ENCODE measurements at regions not wholly inside any gene's neighbourhood (a gene's known extent, or its start where the extent isn't known, plus 50 kb on each side); places are given as distances from the start of the nearest gene placed in this dataset.

DNA sequence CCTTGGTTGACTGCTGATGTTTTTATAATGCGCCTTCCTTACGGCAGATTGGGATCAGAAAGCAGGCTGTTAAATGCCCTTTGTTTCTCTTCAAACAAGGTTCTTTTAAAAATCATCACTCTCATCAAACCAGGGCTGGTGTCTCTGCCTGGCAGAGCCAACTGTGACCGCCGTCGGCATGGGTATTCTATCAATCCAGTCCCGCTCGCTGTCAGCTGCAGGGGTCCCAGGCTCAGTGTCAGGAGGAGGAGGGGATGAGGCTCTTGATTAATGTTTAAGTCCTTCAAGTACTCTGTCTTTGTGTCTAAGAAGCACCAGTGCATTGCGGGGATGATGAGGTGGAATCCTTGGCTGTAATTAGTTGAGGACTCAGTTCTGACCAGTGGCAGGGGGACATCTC is 348.1 kb downstream of the RNF144A start:
- Histone ChIP-seq H3K27me3 (no peaks in the 10 kb centered on the region), H3K27ac (no peak overlapping the region), H3K4me1 (no peaks in the 10 kb centered on the region), H3K9me3 (no peaks in the 10 kb centered on the region), H3K36me3 (no peaks in the 10 kb centered on the region), H3K4me3 (no peak overlapping the region)
- DNase-seq (no peak), ATAC-seq (no peak)
- intact Hi-C loops (cut with DNase I; ENCODE audit: low total_unique reads), result no loop called here
- TF ChIP-seq, protein P1, sequence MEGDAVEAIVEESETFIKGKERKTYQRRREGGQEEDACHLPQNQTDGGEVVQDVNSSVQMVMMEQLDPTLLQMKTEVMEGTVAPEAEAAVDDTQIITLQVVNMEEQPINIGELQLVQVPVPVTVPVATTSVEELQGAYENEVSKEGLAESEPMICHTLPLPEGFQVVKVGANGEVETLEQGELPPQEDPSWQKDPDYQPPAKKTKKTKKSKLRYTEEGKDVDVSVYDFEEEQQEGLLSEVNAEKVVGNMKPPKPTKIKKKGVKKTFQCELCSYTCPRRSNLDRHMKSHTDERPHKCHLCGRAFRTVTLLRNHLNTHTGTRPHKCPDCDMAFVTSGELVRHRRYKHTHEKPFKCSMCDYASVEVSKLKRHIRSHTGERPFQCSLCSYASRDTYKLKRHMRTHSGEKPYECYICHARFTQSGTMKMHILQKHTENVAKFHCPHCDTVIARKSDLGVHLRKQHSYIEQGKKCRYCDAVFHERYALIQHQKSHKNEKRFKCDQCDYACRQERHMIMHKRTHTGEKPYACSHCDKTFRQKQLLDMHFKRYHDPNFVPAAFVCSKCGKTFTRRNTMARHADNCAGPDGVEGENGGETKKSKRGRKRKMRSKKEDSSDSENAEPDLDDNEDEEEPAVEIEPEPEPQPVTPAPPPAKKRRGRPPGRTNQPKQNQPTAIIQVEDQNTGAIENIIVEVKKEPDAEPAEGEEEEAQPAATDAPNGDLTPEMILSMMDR (IDR thresholded peaks at IDR 0.05 in 4 of 5, conservative IDR thresholded peaks at IDR 0.05 in 1 of 5), result no peak
- in situ Hi-C loops (cut with MboI; ENCODE audit: low sequenced_read_pairs in 4 of 4), result no loop called here

DNA sequence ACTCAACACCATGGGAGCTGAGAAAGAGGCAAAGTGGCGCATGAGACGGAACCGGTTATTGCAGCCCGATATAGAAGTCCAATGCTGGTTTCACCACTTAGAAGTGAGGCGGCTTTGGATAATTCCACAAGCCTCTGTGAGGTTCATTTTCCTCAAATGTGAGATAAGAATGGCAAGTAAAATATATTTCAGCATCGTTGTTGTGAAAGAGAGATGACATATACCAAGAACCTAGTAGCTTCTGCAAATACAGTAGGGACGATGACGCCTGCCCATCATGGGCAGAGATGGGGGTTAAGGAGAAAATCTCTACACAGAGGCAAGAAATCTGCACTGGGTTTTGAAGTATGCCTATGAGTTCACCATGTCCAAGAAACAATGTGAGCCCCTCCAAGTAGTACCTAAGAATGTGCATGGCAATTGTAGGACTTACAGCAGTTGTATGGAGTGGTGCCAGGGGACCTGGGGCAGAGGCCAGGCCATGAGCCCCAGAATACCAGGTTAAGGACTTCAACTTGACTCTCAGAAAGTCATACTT is 352.0 kb downstream of the RNF144A start:
- Histone ChIP-seq H3K9me3 (no peaks in the 10 kb centered on the region), H3K36me3 (no peaks in the 10 kb centered on the region), H3K4me1 (no peaks in the 10 kb centered on the region), H3K27me3 (no peaks in the 10 kb centered on the region), H3K4me3 (no peak overlapping the region), H3K27ac (no peak overlapping the region)
- no peak for DNase-seq
- intact Hi-C loops (cut with DNase I; ENCODE audit: low total_unique reads), result no loop called here
- no peak for TF ChIP-seq POLR2A (IDR thresholded peaks at IDR 0.05)
- TF ChIP-seq, protein P1 (IDR thresholded peaks at IDR 0.05 in 4 of 5, conservative IDR thresholded peaks at IDR 0.05 in 1 of 5), result no peak
- in situ Hi-C loops (cut with MboI; ENCODE audit: low sequenced_read_pairs in 4 of 4), result no loop called here
- no peak for ATAC-seq

DNA sequence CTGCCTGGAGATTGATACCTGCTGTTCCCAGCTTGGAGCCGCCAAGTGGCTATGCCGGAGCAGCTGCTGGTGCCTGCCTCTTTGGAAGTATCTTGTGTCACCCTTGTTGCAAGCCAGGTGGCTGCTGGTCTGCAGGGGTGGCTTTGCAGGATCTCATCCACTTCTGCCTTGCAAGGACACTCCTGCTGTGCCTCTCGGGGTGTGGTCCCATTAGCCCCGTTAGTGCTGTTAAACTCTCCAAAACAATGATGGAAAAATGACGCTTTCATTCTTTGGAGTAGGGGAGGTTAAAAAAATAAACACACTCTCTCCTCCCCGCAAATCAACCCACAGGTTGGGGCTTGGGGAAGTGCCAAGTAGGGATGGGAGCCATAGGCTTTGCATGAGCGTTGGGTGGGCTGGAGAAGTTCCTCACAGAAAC is 352.8 kb downstream of the RNF144A start:
- H3K27ac ChIP-seq, result no peak overlapping the region
- no peaks in the 10 kb centered on the region for H3K9me3 ChIP-seq
- no peaks in the 10 kb centered on the region for H3K27me3 ChIP-seq
- no peak overlapping the region for H3K4me3 ChIP-seq
- in situ Hi-C loops (cut with MboI; ENCODE audit: low sequenced_read_pairs in 4 of 4) (no loop called here), intact Hi-C loops (cut with DNase I; ENCODE audit: low total_unique reads) (no loop called here)
- H3K36me3 ChIP-seq, result no peaks in the 10 kb centered on the region
- no peak for ATAC-seq
- no peak for TF ChIP-seq POLR2A (IDR thresholded peaks at IDR 0.05)
- TF ChIP-seq, protein P1 (IDR thresholded peaks at IDR 0.05 in 4 of 5, conservative IDR thresholded peaks at IDR 0.05 in 1 of 5), result no peak
- H3K4me1 ChIP-seq, result no peaks in the 10 kb centered on the region
- DNase-seq, result no peak

DNA sequence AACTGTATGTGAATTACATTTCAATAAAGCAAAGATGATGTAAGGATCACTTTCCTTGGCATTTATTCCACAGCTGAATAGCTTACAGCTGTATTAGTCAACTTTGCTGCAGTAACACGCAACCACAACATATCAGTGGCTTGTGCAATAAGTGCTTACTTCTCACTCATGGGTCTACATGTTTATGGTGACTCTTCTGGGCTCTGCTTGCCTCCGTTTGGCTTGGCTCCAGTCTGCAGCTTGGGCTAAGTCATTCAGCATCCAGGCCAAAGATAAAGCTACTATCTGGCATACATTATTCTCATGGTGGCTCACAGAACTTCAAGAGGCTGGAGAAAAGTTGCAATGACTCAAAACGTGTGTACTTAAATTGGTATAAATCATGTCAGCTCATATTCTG is 355.0 kb downstream of the RNF144A start:
- Histone ChIP-seq H3K36me3 (no peaks in the 10 kb centered on the region), H3K4me1 (no peaks in the 10 kb centered on the region), H3K9me3 (no peaks in the 10 kb centered on the region), H3K4me3 (no peak overlapping the region), H3K27me3 (no peaks in the 10 kb centered on the region), H3K27ac (no peak overlapping the region)
- intact Hi-C loops (cut with DNase I; ENCODE audit: low total_unique reads) (no loop called here), in situ Hi-C loops (cut with MboI; ENCODE audit: low sequenced_read_pairs in 4 of 4) (no loop called here)
- TF ChIP-seq POLR2A (IDR thresholded peaks at IDR 0.05), result no peak
- TF ChIP-seq, protein P1 (IDR thresholded peaks at IDR 0.05 in 4 of 5, conservative IDR thresholded peaks at IDR 0.05 in 1 of 5), result no peak
- no peak for DNase-seq
- no peak for ATAC-seq

DNA sequence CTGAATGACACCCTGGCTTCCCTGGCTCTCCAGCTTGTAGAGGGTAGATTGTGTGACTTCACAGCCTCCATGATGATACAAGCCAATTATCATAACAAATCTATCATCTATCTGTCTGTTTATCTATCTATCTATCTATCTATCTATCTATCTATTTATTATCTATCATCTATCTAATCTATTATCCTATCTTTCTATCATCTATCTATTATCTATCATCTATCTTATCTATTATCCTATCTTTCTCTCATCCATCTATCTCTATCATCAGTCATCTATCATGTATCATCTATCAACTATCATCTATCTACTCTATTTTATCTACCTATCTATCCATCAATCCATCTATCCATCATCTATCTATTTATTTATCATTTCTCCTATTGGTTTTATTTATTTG is 361.8 kb downstream of the RNF144A start:
- Histone ChIP-seq H3K36me3 (no peaks in the 10 kb centered on the region), H3K27me3 (no peaks in the 10 kb centered on the region), H3K9me3 (no peaks in the 10 kb centered on the region), H3K27ac (no peak overlapping the region), H3K4me3 (no peak overlapping the region), H3K4me1 (no peaks in the 10 kb centered on the region)
- ATAC-seq (no peak), DNase-seq (no peak)
- intact Hi-C loops (cut with DNase I; ENCODE audit: low total_unique reads), result no loop called here
- in situ Hi-C loops (cut with MboI; ENCODE audit: low sequenced_read_pairs in 4 of 4), result no loop called here
- no peak for TF ChIP-seq POLR2A (IDR thresholded peaks at IDR 0.05)
- TF ChIP-seq, protein P1 (IDR thresholded peaks at IDR 0.05 in 4 of 5, conservative IDR thresholded peaks at IDR 0.05 in 1 of 5), result no peak
